ENCODE measurements at regions not wholly inside any gene's neighbourhood (a gene's known extent, or its start where the extent isn't known, plus 50 kb on each side); places are given as distances from the start of the nearest gene placed in this dataset.

DNA sequence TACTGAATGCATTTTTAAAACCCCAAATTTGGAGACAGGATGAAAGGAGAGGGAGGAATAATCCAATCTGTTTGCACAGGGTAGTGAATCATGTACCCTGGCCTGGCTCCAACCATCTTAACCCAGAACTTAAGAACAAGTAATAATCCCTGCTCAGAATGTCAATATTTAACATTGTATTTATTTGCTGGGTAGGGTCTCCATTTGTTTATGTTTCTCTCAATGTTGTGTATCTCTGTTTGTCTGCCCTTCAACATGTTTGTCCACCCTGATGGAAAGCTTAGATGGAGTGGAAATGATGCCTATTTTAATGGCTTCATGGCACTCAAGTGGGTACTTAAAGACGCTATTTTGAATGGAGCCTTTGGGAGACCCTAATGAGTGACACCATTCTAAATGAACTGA is 54.4 kb upstream of the CDC42BPA start:
- no peak for DNase-seq (ENCODE audit: low spot score)

GRCh38 chr1:227370533-227371254 is 52.4 kb upstream of the CDC42BPA start:
- no peak for DNase-seq (ENCODE audit: low spot score)

DNA sequence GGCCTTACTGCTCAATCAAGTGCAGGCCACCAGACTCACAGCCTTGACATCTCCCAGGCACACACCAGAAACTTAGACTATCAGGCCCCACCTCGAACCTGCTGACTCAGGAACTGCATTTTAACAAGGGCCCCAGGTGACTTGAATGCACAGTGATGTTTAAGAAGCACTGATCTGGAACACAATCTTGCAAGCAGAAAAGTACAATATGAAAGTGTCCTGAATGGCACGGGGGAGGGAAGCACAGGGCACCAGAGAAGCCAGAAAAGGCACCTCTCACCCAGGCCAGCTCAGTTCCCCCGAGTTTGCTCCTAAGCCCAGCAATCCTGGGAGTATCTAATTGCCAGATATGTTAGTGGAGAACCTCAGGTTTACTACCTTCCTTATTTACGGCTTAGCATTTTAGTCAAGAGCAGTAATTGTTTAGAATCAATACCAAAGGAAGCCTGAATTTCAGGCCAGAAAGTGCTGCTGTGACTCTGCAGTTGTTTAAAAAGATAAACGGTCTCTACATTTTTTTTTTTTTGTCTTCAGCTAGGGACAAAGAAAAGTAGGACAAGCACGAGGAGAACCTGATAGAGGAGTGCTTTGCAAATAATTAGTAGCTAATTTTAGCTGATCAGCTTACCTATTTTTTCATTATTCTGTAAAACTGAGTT is 50.9 kb upstream of the CDC42BPA start:
- no peak for DNase-seq (ENCODE audit: low spot score)
